GM12878 (cell line): ENCODE measurements at regions not wholly inside any gene's neighbourhood (a gene's known extent, or its start where the extent isn't known, plus 50 kb on each side); places are given as distances from the start of the nearest gene placed in this dataset.

Experiments used
- ATAC-seq: fragments of 200-7000 bp; cut with Tn5 transposase; 3 replicates; pipeline ENCODE4 v1.9.1; 2020; ENCODE audit warnings: mild to moderate bottlenecking, moderate library complexity
- BruUV-seq: library from RNA; stranded (reverse); fragments of 400-500 nt; replicated peaks from 2 replicates; lab custom pipeline; 2021; lab: Mats Ljungman, UMichigan
- CTCF ChIA-PET: fragments of 300-600 bp; sonication (Branson Sonifier 250); formaldehyde crosslinking; extraction: SDS; loops from one replicate; lab custom pipeline; 2021; ENCODE audit warnings: inconsistent platforms; lab: Yijun Ruan, JAX
- POLR2A ChIA-PET: fragments of 350-600 bp; formaldehyde crosslinking; extraction: SDS; loops from one replicate; lab custom pipeline; 2021; ENCODE audit warnings: inconsistent platforms; lab: Charles Lee
- RAD21 ChIA-PET: fragments of 300-600 bp; sonication (Branson Sonifier 250); formaldehyde crosslinking; loops from one replicate; lab custom pipeline; 2023; ENCODE audit warnings: antibody characterized with exemption; ENCODE audit not compliant: unreplicated experiment; lab: Charles Lee
- SMC1A ChIA-PET: fragments of 300-600 bp; sonication (Branson Sonifier 250); formaldehyde crosslinking; loops from one replicate; lab custom pipeline; 2023; ENCODE audit not compliant: unreplicated experiment, uncharacterized antibody; lab: Charles Lee
- DNase-seq: peaks from one replicate; pipeline ENCODE4 v3.0.0-alpha.2; 2011; ENCODE audit warnings: low read depth, low spot score
- FAIRE-seq: peaks from 3 replicates; lab custom pipeline; 2011; peaks lifted over from hg19 to GRCh38; lab: Jason Lieb, UNC
- H2AFZ ChIP-seq: 2 replicates; pipeline ENCODE4 v1.6.0; 2011; ENCODE audit warnings: low read depth, low read length, control low read depth; ENCODE audit not compliant: control insufficient read depth
- H3K27ac ChIP-seq: 2 replicates; pipeline ENCODE4 v1.5.1; 2011; ENCODE audit warnings: control low read depth; ENCODE audit not compliant: control insufficient read depth, insufficient read depth
- H3K27me3 ChIP-seq, 2 experiments: replicated peaks in 1 of 2; 2 replicates each; pipeline versions ENCODE4 v1.6.0 to v1.6.1; 2011; ENCODE audit warnings: low read length in 1 of 2; ENCODE audit not compliant: control insufficient read depth in 2 of 2, insufficient read depth in 2 of 2
- H3K36me3 ChIP-seq, 2 experiments: 2 replicates each; pipeline ENCODE4 v1.5.1; 2011; ENCODE audit warnings: low read length in 1 of 2; ENCODE audit not compliant: control insufficient read depth in 2 of 2, insufficient read depth in 2 of 2
- H3K4me1 ChIP-seq: 2 replicates; pipeline ENCODE4 v1.6.1; 2011; ENCODE audit warnings: mild to moderate bottlenecking, low read length, moderate library complexity, mixed read lengths; ENCODE audit not compliant: control insufficient read depth, insufficient read depth
- H3K4me2 ChIP-seq: 2 replicates; pipeline ENCODE4 v1.6.0; 2011; ENCODE audit warnings: control low read depth; ENCODE audit not compliant: control insufficient read depth, insufficient read depth
- H3K4me3 ChIP-seq: fragments of 200-600 bp; sonication (generic); 2 replicates; pipeline ENCODE4 v1.5.1; 2016
- H3K79me2 ChIP-seq: 2 replicates; pipeline ENCODE4 v1.6.0; 2011; ENCODE audit warnings: low read length; ENCODE audit not compliant: control insufficient read depth, insufficient read depth
- H3K9ac ChIP-seq: 2 replicates; pipeline ENCODE4 v1.8.0; 2011; ENCODE audit warnings: low read length, control low read depth, mixed read lengths; ENCODE audit not compliant: control insufficient read depth, insufficient read depth
- H3K9me3 ChIP-seq: replicated peaks from 3 replicates; pipeline ENCODE4 v1.5.1; 2011; ENCODE audit warnings: mild to moderate bottlenecking, low read length; ENCODE audit not compliant: control insufficient read depth, insufficient read depth
- H4K20me1 ChIP-seq: 2 replicates; pipeline ENCODE4 v1.6.0; 2011; ENCODE audit not compliant: control insufficient read depth, insufficient read depth
- BMI1 ChIP-seq: fragments of 450-650 bp; IDR thresholded peaks from 2 replicates; pipeline ENCODE4 v1.6.1; 2016; ENCODE audit warnings: mild to moderate bottlenecking, moderate library complexity, borderline replicate concordance
- CHD2 ChIP-seq: IDR thresholded peaks from 2 replicates; pipeline ENCODE4 v1.6.1; 2011; ENCODE audit warnings: low read depth, low read length, improper control_type of control experiment, borderline replicate concordance
- CHD4 ChIP-seq: fragments of 200-600 bp; sonication (generic); IDR thresholded peaks from 2 replicates; pipeline ENCODE4 v1.6.1; 2016; ENCODE audit warnings: mild to moderate bottlenecking
- HDAC2 ChIP-seq: fragments of 200-600 bp; sonication (generic); IDR thresholded peaks from 2 replicates; pipeline ENCODE4 v1.6.1; 2017
- IKZF2 ChIP-seq, 2 experiments: fragments of 450-650 bp; IDR thresholded peaks; 2 replicates each; pipeline ENCODE4 v1.6.1; 2017; ENCODE audit warnings: mild to moderate bottlenecking in 2 of 2, moderate library complexity in 2 of 2
- JUNB ChIP-seq: IDR thresholded peaks from 2 replicates; pipeline ENCODE4 v1.6.1; 2016; ENCODE audit warnings: antibody characterized with exemption, mild to moderate bottlenecking
- RBBP5 ChIP-seq: fragments of 200-600 bp; sonication (generic); conservative IDR thresholded peaks from 2 replicates; pipeline ENCODE4 v1.6.1; 2016
- RCOR1 ChIP-seq: conservative IDR thresholded peaks from 2 replicates; pipeline ENCODE4 v1.6.1; 2012; ENCODE audit warnings: low read depth, low read length, improper control_type of control experiment
- RELA ChIP-seq: fragments of 450-650 bp; IDR thresholded peaks from 2 replicates; pipeline ENCODE4 v1.8.0; 2014; ENCODE audit warnings: borderline replicate concordance; ENCODE audit not compliant: partially characterized antibody
- RUNX3 ChIP-seq: IDR thresholded peaks from 2 replicates; pipeline ENCODE4 v1.6.1; 2012; ENCODE audit warnings: low read length, inconsistent platforms
- SPI1 ChIP-seq: IDR thresholded peaks from 2 replicates; pipeline ENCODE4 v1.6.1; 2011; ENCODE audit warnings: low read depth, mild to moderate bottlenecking, low read length, moderate library complexity, borderline replicate concordance; ENCODE audit not compliant: insufficient read depth
- ZNF24 ChIP-seq: fragments of 450-650 bp; IDR thresholded peaks from 2 replicates; pipeline ENCODE4 v1.6.1; 2017; ENCODE audit warnings: antibody characterized with exemption, mild to moderate bottlenecking
- WGBS: methylation state at CpG from one replicate; pipeline ENCODE4 v1.1.6; 2016; ENCODE audit warnings: low lambda C conversion rate; ENCODE audit not compliant: insufficient replicate concordance, insufficient coverage; ENCODE audit errors: missing lambda C conversion rate; 5-methylcytosine and 5-hydroxymethylcytosine counted together
- in situ Hi-C: fragments of 300-500 bp; cut with MboI; formaldehyde crosslinking; loops from 9 replicates; pipeline ENCODE4 v1.14.3; 2018; ENCODE audit warnings: mixed read lengths
- intact Hi-C: fragments of 100-400 bp; cut with micrococcal nuclease; formaldehyde crosslinking; loops from one replicate; pipeline ENCODE4 v1.14.2; 2022; ENCODE audit not compliant: unreplicated experiment
- TF ChIP-seq, protein P1 (sequence below): IDR thresholded peaks from 2 replicates; pipeline ENCODE4 v1.6.1; 2012; ENCODE audit warnings: low read depth, low read length, improper control_type of control experiment
- TF ChIP-seq, protein P2 (sequence below): IDR thresholded peaks from 2 replicates; pipeline ENCODE4 v1.6.1; 2012; ENCODE audit warnings: low read depth, low read length, improper control_type of control experiment
- TF ChIP-seq, protein P3 (sequence below): fragments of 450-650 bp; IDR thresholded peaks from 2 replicates; pipeline ENCODE4 v1.6.1; 2016; ENCODE audit warnings: mild to moderate bottlenecking
- TF ChIP-seq, protein P4 (sequence below): fragments of 450-650 bp; IDR thresholded peaks from 2 replicates; pipeline ENCODE4 v1.6.1; 2017; ENCODE audit warnings: mild to moderate bottlenecking, low read depth, inconsistent platforms; ENCODE audit not compliant: poor library complexity, severe bottlenecking

DNA sequence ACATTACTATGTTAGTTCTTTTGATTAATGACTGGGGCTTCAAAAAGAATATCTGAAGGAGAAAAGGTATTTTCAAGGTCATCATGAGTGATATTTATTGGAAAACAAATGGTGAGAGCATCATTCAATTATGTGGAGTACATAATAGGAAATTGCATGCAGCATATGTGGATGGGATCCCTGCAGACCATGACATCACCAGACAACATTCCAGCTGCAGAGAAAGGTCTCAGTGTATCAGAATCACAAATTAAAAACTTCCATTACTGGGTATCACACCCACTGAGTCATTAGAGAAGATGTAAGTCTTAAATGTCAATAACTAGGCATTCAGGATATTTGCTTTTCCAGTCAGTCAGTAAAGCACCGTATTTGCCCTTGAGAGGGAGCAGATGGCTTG, 574.4 kb upstream of the SLC10A2 start:
- Histone ChIP-seq H4K20me1 (no peaks in the 10 kb centered on the region), H3K9me3 (no peaks in the 10 kb centered on the region), H3K79me2 (no peaks in the 10 kb centered on the region), H3K9ac (no peak overlapping the region), H3K4me1 (no peaks in the 10 kb centered on the region), H3K4me2 (no peak overlapping the region), H3K27me3 (no peaks in the 10 kb centered on the region), H2AFZ (no peak overlapping the region), H3K27ac (no peak overlapping the region), H3K36me3 (no peaks in the 10 kb centered on the region), H3K4me3 (no peak overlapping the region)
- ChIA-PET CTCF (interaction anchor here (1.7 kb wide), 1 partner anchor 8 kb away, joined by 4 read pairs; no protein-coding TSS in a partner anchor), POLR2A (no interaction called here), SMC1A (interaction anchor here (1.1 kb wide), 1 partner anchor 19 kb away, joined by 4 read pairs; no protein-coding TSS in a partner anchor), RAD21 (no interaction called here)
- intact Hi-C loops = no loop called here
- ATAC-seq (no peak), DNase-seq (no peak), FAIRE-seq (no peak)
- no peak for TF ChIP-seq BMI1
- TF ChIP-seq, protein P1, sequence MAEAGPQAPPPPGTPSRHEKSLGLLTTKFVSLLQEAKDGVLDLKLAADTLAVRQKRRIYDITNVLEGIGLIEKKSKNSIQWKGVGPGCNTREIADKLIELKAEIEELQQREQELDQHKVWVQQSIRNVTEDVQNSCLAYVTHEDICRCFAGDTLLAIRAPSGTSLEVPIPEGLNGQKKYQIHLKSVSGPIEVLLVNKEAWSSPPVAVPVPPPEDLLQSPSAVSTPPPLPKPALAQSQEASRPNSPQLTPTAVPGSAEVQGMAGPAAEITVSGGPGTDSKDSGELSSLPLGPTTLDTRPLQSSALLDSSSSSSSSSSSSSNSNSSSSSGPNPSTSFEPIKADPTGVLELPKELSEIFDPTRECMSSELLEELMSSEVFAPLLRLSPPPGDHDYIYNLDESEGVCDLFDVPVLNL = no peak
- TF ChIP-seq, protein P2, sequence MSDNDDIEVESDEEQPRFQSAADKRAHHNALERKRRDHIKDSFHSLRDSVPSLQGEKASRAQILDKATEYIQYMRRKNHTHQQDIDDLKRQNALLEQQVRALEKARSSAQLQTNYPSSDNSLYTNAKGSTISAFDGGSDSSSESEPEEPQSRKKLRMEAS = no peak
- TF ChIP-seq, protein P3, sequence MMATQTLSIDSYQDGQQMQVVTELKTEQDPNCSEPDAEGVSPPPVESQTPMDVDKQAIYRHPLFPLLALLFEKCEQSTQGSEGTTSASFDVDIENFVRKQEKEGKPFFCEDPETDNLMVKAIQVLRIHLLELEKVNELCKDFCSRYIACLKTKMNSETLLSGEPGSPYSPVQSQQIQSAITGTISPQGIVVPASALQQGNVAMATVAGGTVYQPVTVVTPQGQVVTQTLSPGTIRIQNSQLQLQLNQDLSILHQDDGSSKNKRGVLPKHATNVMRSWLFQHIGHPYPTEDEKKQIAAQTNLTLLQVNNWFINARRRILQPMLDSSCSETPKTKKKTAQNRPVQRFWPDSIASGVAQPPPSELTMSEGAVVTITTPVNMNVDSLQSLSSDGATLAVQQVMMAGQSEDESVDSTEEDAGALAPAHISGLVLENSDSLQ = no peak
- 0% methylated on average over 1 of the region's 1 CpG for WGBS
- in situ Hi-C loops = no loop called here
- no TSS peak for BruUV-seq

DNA sequence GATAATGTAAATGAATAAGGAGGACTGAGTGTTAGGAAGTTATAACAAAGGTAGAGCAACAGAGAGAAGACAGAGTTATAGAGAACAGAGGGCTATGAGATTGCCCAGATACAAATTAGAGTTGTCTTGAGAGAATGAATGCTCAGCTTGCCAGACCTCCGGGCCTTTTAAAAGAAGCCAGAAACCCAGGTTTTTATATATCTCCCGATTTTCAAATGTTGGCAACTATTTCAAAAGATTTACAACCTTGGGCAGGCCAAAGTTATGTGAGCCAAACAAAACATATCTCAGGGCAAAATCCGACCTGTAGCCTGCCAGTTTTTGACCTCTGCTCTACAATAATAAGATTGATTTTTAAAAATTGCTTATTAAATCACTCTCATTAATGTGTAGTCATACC, 573.1 kb upstream of the SLC10A2 start:
- intact Hi-C loops = no loop called here
- in situ Hi-C loops = no loop called here
- Histone ChIP-seq H3K27me3 (no peaks in the 10 kb centered on the region), H3K4me3 (no peak overlapping the region), H3K9ac (no peak overlapping the region), H3K79me2 (no peaks in the 10 kb centered on the region), H3K4me2 (no peak overlapping the region), H4K20me1 (no peaks in the 10 kb centered on the region), H3K9me3 (no peaks in the 10 kb centered on the region), H3K4me1 (no peaks in the 10 kb centered on the region), H3K36me3 (no peaks in the 10 kb centered on the region), H3K27ac (no peak overlapping the region), H2AFZ (no peak overlapping the region)
- CTCF ChIA-PET = no interaction called here
- RAD21 ChIA-PET = no interaction called here
- ATAC-seq (no peak), FAIRE-seq (no peak), DNase-seq (no peak)
- SMC1A ChIA-PET = interaction anchor here (0.5 to 0.7 kb wide), 2 partner anchors 153 to 747 kb away, joined by 3 read pairs; no protein-coding TSS in a partner anchor
- BruUV-seq = no TSS peak
- WGBS = 0% methylated on average over 3 of the region's 3 CpGs
- POLR2A ChIA-PET = no interaction called here
- TF ChIP-seq IKZF2 (IDR thresholded peaks at IDR 0.05) = no peak
- no peak for TF ChIP-seq SPI1
- no peak for TF ChIP-seq RELA
- no peak for TF ChIP-seq CHD2
- no peak for TF ChIP-seq RCOR1
- TF ChIP-seq RUNX3 = no peak
- TF ChIP-seq RBBP5 = no peak
- TF ChIP-seq, protein P4, sequence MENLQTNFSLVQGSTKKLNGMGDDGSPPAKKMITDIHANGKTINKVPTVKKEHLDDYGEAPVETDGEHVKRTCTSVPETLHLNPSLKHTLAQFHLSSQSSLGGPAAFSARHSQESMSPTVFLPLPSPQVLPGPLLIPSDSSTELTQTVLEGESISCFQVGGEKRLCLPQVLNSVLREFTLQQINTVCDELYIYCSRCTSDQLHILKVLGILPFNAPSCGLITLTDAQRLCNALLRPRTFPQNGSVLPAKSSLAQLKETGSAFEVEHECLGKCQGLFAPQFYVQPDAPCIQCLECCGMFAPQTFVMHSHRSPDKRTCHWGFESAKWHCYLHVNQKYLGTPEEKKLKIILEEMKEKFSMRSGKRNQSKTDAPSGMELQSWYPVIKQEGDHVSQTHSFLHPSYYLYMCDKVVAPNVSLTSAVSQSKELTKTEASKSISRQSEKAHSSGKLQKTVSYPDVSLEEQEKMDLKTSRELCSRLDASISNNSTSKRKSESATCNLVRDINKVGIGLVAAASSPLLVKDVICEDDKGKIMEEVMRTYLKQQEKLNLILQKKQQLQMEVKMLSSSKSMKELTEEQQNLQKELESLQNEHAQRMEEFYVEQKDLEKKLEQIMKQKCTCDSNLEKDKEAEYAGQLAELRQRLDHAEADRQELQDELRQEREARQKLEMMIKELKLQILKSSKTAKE = no peak
- no peak for TF ChIP-seq ZNF24
- TF ChIP-seq CHD4 = no peak
- TF ChIP-seq HDAC2 = no peak
- no peak for TF ChIP-seq JUNB
